HEK293 (cell line): ENCODE measurements at regions not wholly inside any gene's neighbourhood (a gene's known extent, or its start where the extent isn't known, plus 50 kb on each side); places are given as distances from the start of the nearest gene placed in this dataset.

ENCODE experiments used
- CTCF ChIA-PET: fragments of 350-600 bp; formaldehyde crosslinking; extraction: SDS; loops from one replicate; lab custom pipeline; 2021; ENCODE audit warnings: antibody characterized with exemption; lab: Yijun Ruan, JAX
- POLR2A ChIA-PET: fragments of 300-600 bp; formaldehyde crosslinking; extraction: SDS; loops from one replicate; lab custom pipeline; 2020; ENCODE audit warnings: antibody characterized with exemption, inconsistent platforms; lab: Yijun Ruan, JAX
- H3K27ac ChIP-seq: fragments of 200-500 bp; sonication (Bioruptor generic); 2 replicates; pipeline ENCODE4 v1.5.1; 2014; ENCODE audit warnings: low read depth, low read length, control low read depth, inconsistent platforms; ENCODE audit errors: extremely low read depth
- H3K36me3 ChIP-seq, 2 experiments: fragments of 200-500 bp in 1 of 2; sonication (Bioruptor generic) in 1 of 2; 1 replicate in 1 of 2; 2 replicates in 1 of 2; pipeline ENCODE4 v1.5.1; 2014 to 2017; ENCODE audit warnings: inconsistent platforms in 2 of 2, low read length in 2 of 2; ENCODE audit not compliant: control insufficient read depth in 2 of 2, insufficient read depth in 1 of 2
- H3K4me1 ChIP-seq: fragments of 200-500 bp; sonication (Bioruptor generic); 2 replicates; pipeline ENCODE4 v1.5.1; 2014; ENCODE audit warnings: mild to moderate bottlenecking, low read length, inconsistent platforms; ENCODE audit not compliant: control insufficient read depth, insufficient read depth
- H3K4me3 ChIP-seq: 2 replicates; pipeline ENCODE4 v1.5.1; 2011; ENCODE audit warnings: low read depth, mild to moderate bottlenecking, control low read depth, low read length, moderate library complexity
- H3K9me3 ChIP-seq: fragments of 200-500 bp; sonication (Bioruptor generic); 2 replicates; pipeline ENCODE4 v1.5.1; 2014; ENCODE audit warnings: low read depth, low read length, inconsistent platforms; ENCODE audit not compliant: control insufficient read depth, insufficient read depth
- BCL11A ChIP-seq: fragments of 450-650 bp; formaldehyde crosslinking; IDR thresholded peaks from 2 replicates; pipeline ENCODE4 v1.5.1; 2016; ENCODE audit warnings: low read depth, missing biosample characterization, missing genetic modification characterization
- EGR2 ChIP-seq: fragments of 450-650 bp; formaldehyde crosslinking; IDR thresholded peaks from 2 replicates; pipeline ENCODE4 v1.5.1; 2016; ENCODE audit warnings: low read depth, missing biosample characterization, missing genetic modification characterization
- ELK4 ChIP-seq: IDR thresholded peaks from 2 replicates; pipeline ENCODE4 v1.6.1; 2011; ENCODE audit warnings: mild to moderate bottlenecking, low read depth, low read length, borderline replicate concordance
- KLF16 ChIP-seq: fragments of 450-650 bp; formaldehyde crosslinking; IDR thresholded peaks from 2 replicates; pipeline ENCODE4 v1.5.1; 2017; ENCODE audit warnings: missing biosample characterization, missing genetic modification characterization
- KLF9 ChIP-seq: fragments of 450-650 bp; formaldehyde crosslinking; IDR thresholded peaks from 2 replicates; pipeline ENCODE4 v1.5.1; 2016; ENCODE audit warnings: missing biosample characterization, missing genetic modification characterization, low read depth
- REST ChIP-seq: fragments of 450-650 bp; formaldehyde crosslinking; IDR thresholded peaks from 2 replicates; pipeline ENCODE4 v1.5.1; 2016; ENCODE audit warnings: missing biosample characterization, missing genetic modification characterization
- SCRT2 ChIP-seq: fragments of 450-650 bp; formaldehyde crosslinking; IDR thresholded peaks from 2 replicates; pipeline ENCODE4 v1.5.1; 2016; ENCODE audit warnings: missing biosample characterization, missing genetic modification characterization
- SETDB1 ChIP-seq: IDR thresholded peaks from one replicate; pipeline ENCODE4 v1.6.1; 2017; ENCODE audit warnings: mild to moderate bottlenecking, low read length, moderate library complexity, mixed read lengths; ENCODE audit not compliant: insufficient read length
- YY2 ChIP-seq: fragments of 450-650 bp; formaldehyde crosslinking; IDR thresholded peaks from 2 replicates; pipeline ENCODE4 v1.5.1; 2016; ENCODE audit warnings: missing biosample characterization, missing genetic modification characterization
- ZBTB20 ChIP-seq: fragments of 450-650 bp; formaldehyde crosslinking; IDR thresholded peaks from 2 replicates; pipeline ENCODE4 v1.5.1; 2016; ENCODE audit warnings: missing biosample characterization, missing genetic modification characterization
- ZBTB8A ChIP-seq: fragments of 450-650 bp; formaldehyde crosslinking; IDR thresholded peaks from 2 replicates; pipeline ENCODE4 v1.5.1; 2016; ENCODE audit warnings: missing biosample characterization, missing genetic modification characterization
- ZEB2 ChIP-seq: fragments of 450-650 bp; formaldehyde crosslinking; IDR thresholded peaks from 2 replicates; pipeline ENCODE4 v1.5.1; 2016; ENCODE audit warnings: missing biosample characterization, missing genetic modification characterization
- ZIC2 ChIP-seq: fragments of 450-650 bp; formaldehyde crosslinking; IDR thresholded peaks from 2 replicates; pipeline ENCODE4 v1.5.1; 2016; ENCODE audit warnings: missing biosample characterization, missing genetic modification characterization
- ZNF138 ChIP-seq: fragments of 450-650 bp; formaldehyde crosslinking; IDR thresholded peaks from 2 replicates; pipeline ENCODE4 v1.5.1; 2016; ENCODE audit warnings: missing biosample characterization, missing genetic modification characterization, borderline replicate concordance
- ZNF174 ChIP-seq: fragments of 450-650 bp; formaldehyde crosslinking; IDR thresholded peaks from 2 replicates; pipeline ENCODE4 v1.5.0; 2017; ENCODE audit warnings: missing biosample characterization, mild to moderate bottlenecking, missing genetic modification characterization
- ZNF221 ChIP-seq: fragments of 450-650 bp; formaldehyde crosslinking; IDR thresholded peaks from 2 replicates; pipeline ENCODE4 v1.5.1; 2017; ENCODE audit warnings: missing biosample characterization, missing genetic modification characterization, borderline replicate concordance
- ZNF324 ChIP-seq: fragments of 450-650 bp; formaldehyde crosslinking; IDR thresholded peaks from 2 replicates; pipeline ENCODE4 v1.5.1; 2016; ENCODE audit warnings: missing biosample characterization, missing genetic modification characterization
- ZNF433 ChIP-seq: fragments of 450-650 bp; formaldehyde crosslinking; IDR thresholded peaks from 2 replicates; pipeline ENCODE4 v1.5.1; 2016; ENCODE audit warnings: missing biosample characterization, missing genetic modification characterization, low read depth
- ZNF549 ChIP-seq: fragments of 450-650 bp; IDR thresholded peaks from 2 replicates; pipeline ENCODE4 v1.5.1; 2018; ENCODE audit warnings: missing biosample characterization, missing genetic modification characterization, mild to moderate bottlenecking, inconsistent platforms, moderate library complexity
- ZNF558 ChIP-seq: fragments of 450-650 bp; formaldehyde crosslinking; IDR thresholded peaks from 2 replicates; pipeline ENCODE4 v1.5.1; 2016; ENCODE audit warnings: missing biosample characterization, missing genetic modification characterization
- ZNF560 ChIP-seq: fragments of 450-650 bp; formaldehyde crosslinking; IDR thresholded peaks from 2 replicates; pipeline ENCODE4 v1.5.1; 2017; ENCODE audit warnings: missing biosample characterization, missing genetic modification characterization, borderline replicate concordance
- ZNF596 ChIP-seq: fragments of 450-650 bp; IDR thresholded peaks from 2 replicates; pipeline ENCODE4 v1.5.0; 2018; ENCODE audit warnings: missing biosample characterization, mild to moderate bottlenecking, missing genetic modification characterization, moderate library complexity
- ZNF639 ChIP-seq: fragments of 450-650 bp; formaldehyde crosslinking; IDR thresholded peaks from 2 replicates; pipeline ENCODE4 v1.5.1; 2016; ENCODE audit warnings: missing biosample characterization, missing genetic modification characterization
- ZNF660 ChIP-seq: fragments of 450-650 bp; IDR thresholded peaks from 2 replicates; pipeline ENCODE4 v1.5.1; 2018; ENCODE audit warnings: missing biosample characterization, mild to moderate bottlenecking, missing genetic modification characterization
- ZNF701 ChIP-seq: fragments of 450-650 bp; formaldehyde crosslinking; IDR thresholded peaks from 2 replicates; pipeline ENCODE4 v1.5.1; 2016; ENCODE audit warnings: missing biosample characterization, missing genetic modification characterization
- ZNF768 ChIP-seq: fragments of 450-650 bp; formaldehyde crosslinking; IDR thresholded peaks from 2 replicates; pipeline ENCODE4 v1.5.1; 2018; ENCODE audit warnings: missing biosample characterization, mild to moderate bottlenecking, missing genetic modification characterization
- ZNF776 ChIP-seq: fragments of 450-650 bp; formaldehyde crosslinking; IDR thresholded peaks from 2 replicates; pipeline ENCODE4 v1.5.0; 2017; ENCODE audit warnings: missing biosample characterization, missing genetic modification characterization, borderline replicate concordance
- ZNF785 ChIP-seq: fragments of 450-650 bp; formaldehyde crosslinking; IDR thresholded peaks from 2 replicates; pipeline ENCODE4 v1.5.1; 2016; ENCODE audit warnings: missing biosample characterization, missing genetic modification characterization
- ZNF791 ChIP-seq: fragments of 450-650 bp; formaldehyde crosslinking; IDR thresholded peaks from 2 replicates; pipeline ENCODE4 v1.5.1; 2016; ENCODE audit warnings: missing biosample characterization, missing genetic modification characterization
- ZSCAN5A ChIP-seq: fragments of 450-650 bp; formaldehyde crosslinking; IDR thresholded peaks from 2 replicates; pipeline ENCODE4 v1.5.1; 2016; ENCODE audit warnings: missing biosample characterization, missing genetic modification characterization

GRCh38 chr7:27367179-27367932 is 124.8 kb downstream of the EVX1 start:
- ChIA-PET CTCF (interaction anchor here (0.9 kb wide), 1 partner anchor 23 kb away, joined by 5 read pairs; no protein-coding TSS in a partner anchor), POLR2A (no interaction called here)
- H3K4me1 ChIP-seq: peaks cover 4% of the 10 kb centered on the region
- H3K9me3 ChIP-seq: no peaks in the 10 kb centered on the region
- no peaks in the 10 kb centered on the region for H3K36me3 ChIP-seq
- no peak overlapping the region for H3K4me3 ChIP-seq
- no peak overlapping the region for H3K27ac ChIP-seq
- no peak for TF ChIP-seq YY2 (tag by site-specific recombination)
- TF ChIP-seq BCL11A (tag by site-specific recombination): no peak
- TF ChIP-seq ZIC2 (tag by site-specific recombination): no peak
- no peak for TF ChIP-seq ZNF596
- no peak for TF ChIP-seq ZNF138 (tag by site-specific recombination)
- TF ChIP-seq ZNF549: no peak
- TF ChIP-seq ZNF639 (tag by site-specific recombination): no peak
- no peak for TF ChIP-seq ZNF560 (tag by site-specific recombination)
- TF ChIP-seq ZNF174 (tag by site-specific recombination): no peak
- TF ChIP-seq ZNF558: no peak
- no peak for TF ChIP-seq ZBTB20
- no peak for TF ChIP-seq EGR2 (tag by site-specific recombination)
- TF ChIP-seq ZNF433 (tag by site-specific recombination): no peak
- TF ChIP-seq SETDB1: no peak
- no peak for TF ChIP-seq ZSCAN5A (tag by site-specific recombination)
- no peak for TF ChIP-seq ELK4
- no peak for TF ChIP-seq ZNF785 (tag by site-specific recombination)
- TF ChIP-seq ZNF791 (tag by site-specific recombination): no peak

- CTCF ChIA-PET: no interaction called here
- H3K9me3 ChIP-seq: no peaks in the 10 kb centered on the region
- H3K4me3 ChIP-seq: no peak overlapping the region
- H3K27ac ChIP-seq: no peak overlapping the region
- POLR2A ChIA-PET: no interaction called here
- no peaks in the 10 kb centered on the region for H3K36me3 ChIP-seq
- peaks cover 8% of the 10 kb centered on the region for H3K4me1 ChIP-seq
- TF ChIP-seq KLF9 (tag by site-specific recombination) (0 out of 2 replicates have a peak, but pooled peaks have one; percentile 11), ZBTB8A (tag by site-specific recombination) (no peak), ZNF701 (tag by site-specific recombination) (no peak), KLF16 (0 out of 2 replicates have a peak, but pooled peaks have one; percentile 7), ZEB2 (tag by site-specific recombination) (no peak), ZNF660 (no peak), ZNF324 (tag by site-specific recombination) (no peak), ZNF221 (tag by site-specific recombination) (no peak), ZNF768 (tag by site-specific recombination) (no peak), REST (tag by site-specific recombination) (no peak), ZNF776 (0 out of 2 replicates have a peak, but pooled peaks have one; percentile 58), SCRT2 (tag by site-specific recombination) (no peak)
These were observed 125.4 kb downstream of the EVX1 start for GRCh38 chr7:27367933-27368549.
